Upper lobe of left lung (tissue), 6 donors: ENCODE measurements at regions not wholly inside any gene's neighbourhood (a gene's known extent, or its start where the extent isn't known, plus 50 kb on each side); places are given as distances from the start of the nearest gene placed in this dataset.
A peak's percentile ranks its signal among the peaks of the same experiment; 100 is the strongest.

Experiments
- ATAC-seq, 2 donors: fragments of 200-7000 bp; cut with Tn5 transposase; one replicate each; pipeline ENCODE4 v1.9.1; 2022; ENCODE audit warnings: mild to moderate bottlenecking in 2 of 2, moderate library complexity in 2 of 2; ENCODE audit not compliant: low FRiP score in 2 of 2
- DNase-seq, 2 donors: peaks; one replicate each; pipeline ENCODE4 v3.0.0-alpha.2; 2019 to 2020
- H3K27ac ChIP-seq, 4 donors: fragments of 200-600 bp; sonication (generic); one replicate each; pipeline ENCODE4 v1.5.1; 2016 to 2019
- H3K27me3 ChIP-seq, 4 donors: fragments of 200-600 bp; sonication (generic); one replicate each; pipeline ENCODE4 v1.5.1; 2017 to 2019
- H3K36me3 ChIP-seq, 4 donors: fragments of 200-600 bp; sonication (generic); one replicate each; pipeline ENCODE4 v1.5.1; 2016 to 2019
- H3K4me1 ChIP-seq, 4 donors: fragments of 200-600 bp; sonication (generic); one replicate each; pipeline ENCODE4 v1.5.1; 2018 to 2019
- H3K4me3 ChIP-seq, 4 donors: fragments of 200-600 bp; sonication (generic); one replicate each; pipeline ENCODE4 v1.5.1; 2017 to 2019; ENCODE audit warnings: mild to moderate bottlenecking in 2 of 4, moderate library complexity in 1 of 4
- H3K9me3 ChIP-seq, 4 donors: fragments of 200-600 bp; sonication (generic); one replicate each; pipeline ENCODE4 v1.5.1; 2018 to 2019
- CTCF ChIP-seq, 6 experiments: fragments of 450-650 bp in 4 of 6; fragments of 200-600 bp in 2 of 6; sonication (generic) in 2 of 6; IDR thresholded peaks; one replicate each; pipeline ENCODE4 v1.5.1; 2016 to 2019; ENCODE audit warnings: antibody characterized with exemption in 6 of 6
- EP300 ChIP-seq, 4 donors: sonication (generic); formaldehyde crosslinking; IDR thresholded peaks; one replicate each; pipeline ENCODE4 v1.5.1; 2017; ENCODE audit warnings: antibody characterized with exemption in 4 of 4, control low read depth in 2 of 4
- POLR2A ChIP-seq, 4 donors: fragments of 450-650 bp; IDR thresholded peaks; one replicate each; pipeline ENCODE4 v1.5.1; 2016 to 2017; ENCODE audit warnings: antibody characterized with exemption in 4 of 4, mild to moderate bottlenecking in 2 of 4
- POLR2AphosphoS5 ChIP-seq, 2 donors: sonication (generic); formaldehyde crosslinking; IDR thresholded peaks; one replicate each; pipeline ENCODE4 v1.5.1; 2017; ENCODE audit warnings: antibody characterized with exemption in 2 of 2
- WGBS, 2 donors: methylation state at CpG; one replicate each; pipeline ENCODE4 v1.1.5; 2017 to 2018; 5-methylcytosine and 5-hydroxymethylcytosine counted together
- donor health status: DM: no; HTN: no; CAD: no; lungs with moderate emphysema.
- donor health status: DM: no; HTN: yes; CAD: no; lungs with severe emphysema.

DNA sequence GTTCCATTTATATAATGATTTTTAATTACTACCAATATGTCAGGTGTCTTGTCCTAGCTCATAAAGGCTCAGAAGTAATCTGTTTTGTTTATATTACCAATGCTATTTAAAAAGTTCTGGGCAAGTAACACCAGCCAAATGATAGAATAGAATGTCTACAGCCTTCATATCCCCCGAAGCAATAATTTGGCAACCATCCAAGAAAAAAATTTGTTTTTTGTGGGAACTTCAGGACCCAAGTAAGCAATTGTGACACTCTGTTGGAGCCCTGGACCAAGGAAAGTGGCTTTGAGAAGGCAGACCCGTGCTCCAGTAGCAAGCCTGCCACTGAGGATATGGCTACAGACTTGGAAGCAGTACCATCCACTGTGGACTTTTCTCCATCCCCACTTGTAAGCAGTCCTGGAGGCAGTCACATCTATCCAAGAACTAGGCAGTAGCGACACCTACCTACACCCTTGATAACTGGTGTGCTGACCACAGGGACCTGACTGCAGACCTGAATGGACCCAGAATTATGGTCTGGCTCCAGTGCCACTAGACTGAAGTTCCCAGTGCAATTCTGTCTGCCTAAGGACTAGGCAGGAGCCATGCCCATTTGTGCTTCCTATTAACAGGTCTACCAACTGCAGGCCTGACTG is 870.7 kb upstream of the ADGRL2 start:
- Histone ChIP-seq H3K4me3 (no peak overlapping the region), H3K4me1 (no peaks in the 10 kb centered on the region), H3K27ac (no peak overlapping the region), H3K9me3 (peaks cover 0 to 19% (median 8%) of the 10 kb centered on the region in 4 donors), H3K27me3 (no peaks in the 10 kb centered on the region), H3K36me3 (no peaks in the 10 kb centered on the region)
- WGBS, 2 donors, result 63 to 69% methylated on average over 3 of the region's 3 CpGs
- TF ChIP-seq POLR2AphosphoS5 (IDR thresholded peaks at IDR 0.05) (no peak), POLR2A (IDR thresholded peaks at IDR 0.05) (no peak), EP300 (IDR thresholded peaks at IDR 0.05) (no peak), CTCF (IDR thresholded peaks at IDR 0.05) (no peak)
- no peak for DNase-seq
- ATAC-seq, result no peak

DNA sequence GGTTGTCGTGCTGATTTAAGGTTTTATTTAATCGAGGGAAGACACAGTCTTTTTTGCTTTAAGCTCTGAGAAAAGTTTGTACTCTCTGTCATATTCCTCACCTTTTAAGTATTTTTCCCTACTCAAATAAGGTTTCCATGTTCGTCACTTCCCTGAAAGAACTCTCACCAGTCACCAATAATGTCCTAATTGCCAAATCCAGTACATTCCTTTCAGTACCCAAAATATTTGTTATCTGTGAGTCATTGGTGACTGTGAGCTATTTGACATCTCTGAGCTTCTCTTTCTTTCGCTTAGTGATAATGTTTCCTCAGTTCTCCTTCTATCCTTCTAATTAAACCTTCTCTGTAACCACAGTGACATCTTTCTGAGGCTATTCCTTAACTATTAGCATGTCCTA is 874.2 kb upstream of the ADGRL2 start:
- WGBS, 2 donors, result 81 to 90% methylated on average over 4 of the region's 4 CpGs
- Histone ChIP-seq H3K27ac (no peak overlapping the region), H3K27me3 (no peaks in the 10 kb centered on the region), H3K4me3 (no peak overlapping the region), H3K9me3 (peaks cover 0 to 14% (median 7%) of the 10 kb centered on the region in 4 donors), H3K4me1 (no peaks in the 10 kb centered on the region), H3K36me3 (no peaks in the 10 kb centered on the region)
- TF ChIP-seq POLR2A (IDR thresholded peaks at IDR 0.05) (no peak), CTCF (IDR thresholded peaks at IDR 0.05) (no peak), EP300 (IDR thresholded peaks at IDR 0.05) (no peak), POLR2AphosphoS5 (IDR thresholded peaks at IDR 0.05) (no peak)
- DNase-seq (no peak), ATAC-seq (no peak)

DNA sequence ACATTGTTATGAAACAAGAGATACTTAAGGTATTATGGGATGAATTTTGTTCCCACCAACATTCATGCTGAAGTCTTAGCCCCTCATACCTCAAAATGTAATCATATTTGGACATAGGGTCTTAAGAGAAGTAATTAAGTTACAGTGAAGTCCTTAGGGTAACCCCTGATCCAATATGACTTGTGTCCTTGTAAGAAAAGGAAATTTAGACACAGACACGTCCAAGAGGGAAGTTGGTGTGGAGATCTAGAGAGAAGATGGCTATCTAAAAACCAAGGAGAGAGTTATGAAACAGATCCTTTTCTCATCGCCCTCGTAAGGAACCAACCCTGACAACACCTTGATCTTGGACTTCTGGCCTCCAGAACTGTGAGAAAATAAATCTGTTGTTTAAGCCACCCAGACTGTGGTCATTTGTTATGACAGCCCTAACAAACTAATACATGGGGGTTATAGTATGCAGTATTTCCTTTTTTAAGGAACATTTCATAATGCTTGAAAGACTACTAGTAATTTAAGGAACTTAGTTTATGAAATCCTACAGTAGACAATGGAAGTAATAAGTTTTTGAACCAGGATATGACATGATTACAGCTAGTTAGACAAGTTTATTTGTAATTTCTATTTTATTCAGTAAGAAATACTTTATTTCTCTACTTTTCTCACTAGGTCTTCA is 875.5 kb upstream of the ADGRL2 start:
- no peak overlapping the region for H3K27ac ChIP-seq
- H3K27me3 ChIP-seq, result no peaks in the 10 kb centered on the region
- TF ChIP-seq EP300 (IDR thresholded peaks at IDR 0.05) (no peak), POLR2A (IDR thresholded peaks at IDR 0.05) (no peak), CTCF (IDR thresholded peaks at IDR 0.05) (no peak), POLR2AphosphoS5 (IDR thresholded peaks at IDR 0.05) (no peak)
- peak in 1 of 2 donors; percentile 63 for ATAC-seq
- DNase-seq, result no peak
- 66 to 74% methylated on average over 3 of the region's 3 CpGs for WGBS, 2 donors
- no peak overlapping the region for H3K4me3 ChIP-seq
- H3K9me3 ChIP-seq, result peaks cover 0 to 1% (median 0%) of the 10 kb centered on the region in 4 donors
- H3K4me1 ChIP-seq, result no peaks in the 10 kb centered on the region
- no peaks in the 10 kb centered on the region for H3K36me3 ChIP-seq

DNA sequence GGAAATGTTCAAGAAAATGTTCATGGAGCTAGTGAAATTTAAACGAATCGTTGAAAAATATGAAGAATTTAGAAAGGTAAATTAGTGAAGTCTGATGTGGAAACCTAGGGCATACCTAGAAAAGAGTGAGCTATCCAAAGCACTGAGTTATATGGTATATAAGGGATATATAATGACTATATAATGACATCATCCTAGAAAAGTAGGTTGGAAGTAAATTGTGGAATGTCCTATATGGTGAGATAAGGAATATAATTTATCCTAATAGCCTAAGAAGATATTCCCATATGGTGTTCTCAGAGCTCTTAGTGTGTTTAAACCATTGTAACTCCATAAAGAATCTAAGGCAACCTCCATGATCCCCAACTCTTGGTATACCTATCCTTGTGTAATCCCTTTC is 876.4 kb upstream of the ADGRL2 start:
- WGBS, 2 donors, result 94 to 97% methylated on average over 2 of the region's 2 CpGs
- no peaks in the 10 kb centered on the region for H3K36me3 ChIP-seq
- H3K27ac ChIP-seq, result no peak overlapping the region
- DNase-seq, result no peak
- H3K4me3 ChIP-seq, result no peak overlapping the region
- no peak for TF ChIP-seq CTCF (IDR thresholded peaks at IDR 0.05)
- TF ChIP-seq EP300 (IDR thresholded peaks at IDR 0.05), result no peak
- no peak for TF ChIP-seq POLR2A (IDR thresholded peaks at IDR 0.05)
- no peak for TF ChIP-seq POLR2AphosphoS5 (IDR thresholded peaks at IDR 0.05)
- no peaks in the 10 kb centered on the region for H3K4me1 ChIP-seq
- no peak for ATAC-seq
- no peaks in the 10 kb centered on the region for H3K9me3 ChIP-seq
- no peaks in the 10 kb centered on the region for H3K27me3 ChIP-seq

DNA sequence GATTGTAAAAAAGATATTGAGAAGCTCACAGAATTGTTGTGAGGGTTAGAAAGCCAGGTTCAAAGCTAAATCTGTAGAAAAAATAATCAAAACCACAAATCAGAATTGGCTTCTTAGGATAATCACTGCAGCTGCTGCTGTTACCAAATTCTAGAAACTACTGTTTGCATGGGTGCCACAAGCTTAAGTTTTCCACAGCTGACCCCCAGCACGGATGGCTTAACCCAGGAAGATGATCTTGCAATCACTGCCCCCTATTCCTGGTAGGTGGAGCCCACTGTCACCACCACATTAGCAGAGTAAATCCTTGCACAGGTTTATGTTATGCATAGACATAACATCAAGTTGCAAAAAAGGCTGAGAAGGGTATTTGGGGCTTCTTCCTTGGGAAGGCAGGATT is 877.8 kb upstream of the ADGRL2 start:
- Histone ChIP-seq H3K9me3 (no peaks in the 10 kb centered on the region), H3K27me3 (no peaks in the 10 kb centered on the region), H3K4me3 (no peak overlapping the region), H3K27ac (no peak overlapping the region), H3K36me3 (no peaks in the 10 kb centered on the region), H3K4me1 (no peaks in the 10 kb centered on the region)
- TF ChIP-seq CTCF (IDR thresholded peaks at IDR 0.05), result no peak
- WGBS, 2 donors, result 60 to 75% methylated on average over 1 of the region's 1 CpG
- DNase-seq (no peak), ATAC-seq (no peak)
